ENCODE measurements at regions not wholly inside any gene's neighbourhood (a gene's known extent, or its start where the extent isn't known, plus 50 kb on each side); places are given as distances from the start of the nearest gene placed in this dataset.
"Not testable (repeated sequence)": the region's sequence is repeated elsewhere in the genome, so short reads cannot be mapped to it uniquely, and the experiment has no call there.

DNA sequence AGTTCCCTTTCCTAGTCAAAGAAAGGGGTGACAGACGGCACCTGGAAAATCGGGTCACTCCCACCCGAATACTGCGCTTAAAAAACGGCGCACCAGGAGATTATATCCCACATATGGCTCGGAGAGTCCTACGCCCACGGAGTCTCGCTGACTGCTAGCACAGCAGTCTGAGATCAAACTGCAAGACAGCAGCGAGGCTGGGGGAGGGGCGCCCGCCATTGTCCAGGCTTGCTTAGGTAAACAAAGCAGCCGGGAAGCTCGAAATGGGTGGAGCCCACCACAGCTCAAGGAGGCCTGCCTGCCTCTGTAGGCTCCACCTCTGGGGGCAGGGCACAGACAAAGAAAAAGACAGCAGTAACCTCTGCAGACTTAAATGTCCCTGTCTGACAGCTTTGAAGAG is 1844.7 kb upstream of the ACO1 start:
- CTCF ChIA-PET, POLR2A ChIA-PET: not testable (repeated sequence)

DNA sequence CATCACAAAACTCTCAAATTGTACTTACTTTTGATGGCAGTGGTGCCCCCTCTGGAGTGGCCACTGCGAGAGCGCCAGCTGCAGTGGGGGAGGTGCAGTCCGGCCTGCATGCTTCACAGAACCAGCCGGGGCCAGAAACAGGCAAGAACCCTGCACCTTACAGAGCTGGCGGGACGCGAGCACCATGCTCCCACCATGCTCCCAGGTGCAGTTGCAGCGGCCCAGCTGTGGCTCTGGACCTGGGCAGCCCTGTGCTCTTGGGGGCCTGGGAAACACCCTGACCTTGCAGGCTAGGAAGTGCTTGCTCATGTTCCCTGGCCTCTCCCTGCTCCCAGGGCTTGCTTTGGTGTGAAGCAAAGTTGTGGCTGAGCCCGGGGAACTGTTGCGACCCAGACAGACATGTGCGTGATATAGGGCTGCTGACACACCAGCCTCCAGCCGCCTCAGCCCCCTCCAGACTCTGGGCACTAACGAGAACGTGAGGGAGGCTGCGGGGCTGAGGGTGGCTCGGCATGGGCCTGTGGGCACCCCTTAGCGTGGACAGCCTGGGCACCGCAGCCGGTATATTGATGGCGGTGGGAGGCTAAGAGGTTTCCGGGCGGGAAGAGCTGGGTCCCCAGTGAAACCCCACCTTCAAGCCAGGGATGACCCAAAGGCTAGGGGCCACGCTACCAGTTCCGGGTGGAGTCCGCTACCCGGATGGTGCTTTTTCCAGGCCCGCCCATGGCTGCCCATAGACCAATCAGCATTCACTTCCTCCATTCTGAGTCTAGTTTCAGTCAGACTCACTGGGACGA is 1809.9 kb upstream of the ACO1 start:
- CTCF ChIA-PET: no interaction called here
- POLR2A ChIA-PET: no interaction called here

DNA sequence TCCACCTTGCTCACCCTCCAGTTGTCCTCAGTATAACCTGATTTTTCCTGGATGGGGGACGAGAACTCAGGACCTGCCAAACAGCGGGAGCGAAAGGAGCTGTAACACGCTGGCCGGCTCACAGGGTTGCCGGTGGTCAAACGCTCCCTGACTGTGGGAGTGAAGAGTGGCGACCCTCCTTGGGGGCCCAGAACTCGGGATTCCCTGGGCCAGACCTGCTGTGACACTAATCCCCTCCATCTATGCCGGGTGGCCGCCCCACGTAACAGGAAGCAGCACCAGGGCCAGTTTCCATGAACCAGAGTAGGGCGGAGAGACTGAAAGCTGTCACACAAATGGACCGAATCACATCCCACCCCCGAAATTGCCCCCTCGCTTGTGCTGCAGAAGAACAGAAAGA is 1809.2 kb upstream of the ACO1 start:
- CTCF ChIA-PET: no interaction called here
- POLR2A ChIA-PET: no interaction called here

DNA sequence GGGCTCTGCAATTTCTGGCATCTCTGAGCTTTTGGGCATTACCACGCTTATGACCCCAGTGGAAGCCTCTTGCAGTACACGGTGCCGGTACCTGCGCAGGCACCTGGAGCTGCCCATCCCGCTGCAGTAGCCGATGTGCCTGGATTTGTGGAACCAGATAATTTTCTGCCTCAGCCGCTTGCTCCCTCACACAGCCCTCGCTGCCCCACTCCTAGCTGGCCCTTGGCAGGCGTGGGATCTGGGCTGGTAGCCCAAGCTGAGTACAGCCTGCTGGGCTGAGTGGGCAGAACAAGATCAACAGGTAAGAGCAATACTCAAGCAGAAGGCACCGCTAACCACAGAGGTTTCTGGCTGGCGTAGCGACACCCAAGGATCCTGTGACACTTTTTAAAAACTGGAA is 1808.8 kb upstream of the ACO1 start:
- CTCF ChIA-PET: no interaction called here
- POLR2A ChIA-PET: no interaction called here

DNA sequence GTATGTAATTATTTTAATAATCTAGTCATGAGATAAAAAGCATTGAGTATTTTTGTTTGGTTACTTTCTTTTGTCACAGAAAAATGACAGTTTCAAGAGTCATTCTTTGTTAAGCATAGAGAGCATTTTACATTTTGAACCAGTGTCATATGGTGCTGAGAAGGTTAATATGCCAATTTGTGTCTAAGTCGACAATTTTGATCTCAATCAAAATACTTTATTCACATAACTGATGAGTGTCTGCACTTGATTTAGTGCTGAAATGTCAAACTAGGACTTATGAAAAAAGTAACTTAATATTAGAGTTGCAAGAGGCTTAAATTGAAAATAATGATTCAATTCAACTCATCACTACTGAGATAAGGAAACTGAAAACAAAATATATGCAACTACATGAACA is 1804.6 kb upstream of the ACO1 start:
- ChIA-PET POLR2A (no interaction called here), CTCF (no interaction called here)

DNA sequence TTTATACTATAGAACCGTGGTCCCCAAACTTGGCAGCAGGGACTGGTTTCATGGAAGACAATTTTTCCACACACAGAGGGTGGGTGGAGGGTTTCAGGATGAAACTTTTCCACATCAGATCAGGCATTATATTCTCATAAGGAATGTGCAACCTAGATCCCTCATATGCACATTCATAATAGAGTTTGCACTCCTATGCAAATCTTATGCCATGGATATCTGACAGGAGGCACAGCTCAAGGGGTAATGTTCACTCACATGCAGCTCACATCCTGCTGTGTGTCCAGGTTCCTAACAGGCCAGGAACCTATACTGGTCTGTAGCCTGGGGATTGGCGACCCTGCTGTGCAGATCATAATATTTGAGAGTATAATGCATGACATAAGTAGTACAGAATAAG is 1802.2 kb upstream of the ACO1 start:
- ChIA-PET CTCF (interaction anchor here (0.6 kb wide), 1 partner anchor 1519 kb away, joined by 4 read pairs; no protein-coding TSS in a partner anchor), POLR2A (no interaction called here)

DNA sequence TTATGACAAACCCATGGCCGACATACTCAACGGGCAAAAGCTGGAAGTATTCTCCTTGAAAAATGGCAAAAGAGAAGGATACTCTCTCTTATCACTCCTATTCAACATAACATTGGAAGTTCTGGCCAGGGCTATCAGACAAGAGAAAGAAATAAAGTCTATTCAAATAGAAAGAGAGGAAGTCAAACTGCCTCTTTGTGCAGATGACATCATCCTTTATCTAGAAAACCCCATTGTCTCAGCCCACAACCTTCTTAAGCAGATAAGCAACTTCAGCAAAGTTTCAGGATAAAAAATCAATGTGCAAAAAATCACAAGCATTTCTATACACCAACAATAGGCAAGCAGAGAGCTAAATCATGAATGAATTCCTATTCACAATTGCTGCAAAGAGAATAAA is 1799.9 kb upstream of the ACO1 start:
- CTCF ChIA-PET: no interaction called here
- POLR2A ChIA-PET: no interaction called here

DNA sequence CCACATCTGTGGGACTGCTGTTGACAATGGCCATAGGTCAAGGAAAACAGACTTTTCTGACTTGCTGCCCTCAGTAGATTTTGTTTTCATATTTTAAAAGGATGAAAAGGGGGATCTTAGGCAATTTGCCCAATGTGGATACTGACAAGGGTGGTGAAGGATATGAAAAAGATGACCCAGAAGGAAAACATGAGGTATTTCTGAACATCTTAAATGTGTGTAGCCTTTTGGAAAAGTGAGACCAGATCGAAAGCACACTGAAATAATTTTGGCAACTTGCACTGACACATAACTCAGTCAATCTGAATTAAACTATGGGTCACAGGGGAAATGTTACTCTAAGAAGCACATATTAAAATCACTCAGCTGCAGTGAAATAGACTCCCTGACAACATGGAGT is 1793.0 kb upstream of the ACO1 start:
- ChIA-PET CTCF (no interaction called here), POLR2A (no interaction called here)

DNA sequence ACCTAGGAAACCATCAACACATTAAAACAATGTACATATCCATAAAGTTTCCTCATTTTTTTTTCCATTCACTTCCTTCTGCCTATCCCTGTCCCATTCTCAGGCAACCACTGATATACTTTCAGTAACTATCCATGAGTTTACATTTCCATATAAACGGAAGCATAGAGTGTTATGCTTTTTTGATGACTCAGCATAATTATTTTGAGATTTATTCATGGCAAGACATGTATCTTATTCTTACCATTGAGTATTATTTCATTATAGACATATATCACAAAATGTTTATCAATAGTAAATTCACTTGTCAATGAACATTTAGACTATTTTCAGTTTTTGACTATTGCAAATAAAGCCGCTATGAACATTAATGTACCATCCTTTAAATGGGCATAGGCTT is 1786.8 kb upstream of the ACO1 start:
- ChIA-PET CTCF (no interaction called here), POLR2A (no interaction called here)

DNA sequence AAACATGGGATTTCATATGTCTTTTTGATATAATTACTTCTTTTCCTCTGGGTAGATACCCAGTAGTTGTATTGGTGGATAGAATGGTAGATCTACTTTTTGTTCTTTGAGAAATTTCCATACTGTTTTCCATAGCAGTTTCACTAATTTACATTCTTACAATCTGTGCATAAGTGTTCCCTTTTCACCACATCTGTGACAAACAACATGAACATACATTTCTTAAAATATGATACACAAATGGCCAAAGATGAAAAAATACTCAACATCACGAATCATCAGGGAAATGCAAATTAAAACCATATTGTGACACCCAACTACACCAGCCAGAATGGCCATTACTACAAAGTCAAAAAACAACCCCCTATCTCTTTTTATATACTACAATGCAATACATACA is 1778.5 kb upstream of the ACO1 start:
- POLR2A ChIA-PET: no interaction called here

DNA sequence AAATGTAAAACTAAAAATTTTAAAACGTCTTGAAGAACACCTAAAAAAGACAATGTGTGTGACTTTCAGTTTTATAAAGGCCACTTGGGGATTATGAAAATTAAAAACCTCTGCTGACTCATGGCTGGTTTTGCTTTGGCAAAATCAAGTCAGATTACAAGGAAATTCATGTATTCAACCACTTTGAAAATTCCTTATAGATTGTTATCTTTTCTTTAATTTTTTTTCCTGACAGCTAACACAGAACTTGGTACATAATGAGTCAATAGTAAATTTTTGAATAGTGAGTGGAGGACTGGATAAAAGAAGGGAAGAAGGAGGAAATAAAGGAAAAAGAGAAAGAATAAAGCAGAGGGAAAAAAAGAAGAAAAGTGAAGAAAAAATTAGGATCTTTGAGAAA is 1774.7 kb upstream of the ACO1 start:
- ChIA-PET POLR2A (no interaction called here), CTCF (no interaction called here)

More for the DNA sequence above, 1778.5 kb upstream of the ACO1 start:
- CTCF ChIA-PET: no interaction called here

DNA sequence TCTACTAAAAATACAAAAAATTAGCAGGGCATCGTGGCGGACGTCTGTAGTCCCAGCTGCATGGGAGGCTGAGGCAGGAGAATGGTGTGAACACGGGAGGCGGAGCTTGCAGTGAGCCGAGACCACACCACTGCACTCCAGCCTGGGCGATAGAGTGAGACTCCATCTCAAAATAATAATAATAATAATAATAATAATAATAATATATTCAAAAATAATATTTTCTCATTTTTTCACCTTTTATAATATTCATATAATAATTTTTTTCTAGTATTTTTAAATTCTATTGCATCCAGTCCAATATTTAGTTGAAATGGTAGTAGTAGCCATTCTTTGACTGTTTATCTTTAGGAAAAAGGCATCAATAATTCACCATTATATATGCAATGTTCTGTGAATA is 1767.7 kb upstream of the ACO1 start:
- CTCF ChIA-PET, POLR2A ChIA-PET: not testable (repeated sequence)

DNA sequence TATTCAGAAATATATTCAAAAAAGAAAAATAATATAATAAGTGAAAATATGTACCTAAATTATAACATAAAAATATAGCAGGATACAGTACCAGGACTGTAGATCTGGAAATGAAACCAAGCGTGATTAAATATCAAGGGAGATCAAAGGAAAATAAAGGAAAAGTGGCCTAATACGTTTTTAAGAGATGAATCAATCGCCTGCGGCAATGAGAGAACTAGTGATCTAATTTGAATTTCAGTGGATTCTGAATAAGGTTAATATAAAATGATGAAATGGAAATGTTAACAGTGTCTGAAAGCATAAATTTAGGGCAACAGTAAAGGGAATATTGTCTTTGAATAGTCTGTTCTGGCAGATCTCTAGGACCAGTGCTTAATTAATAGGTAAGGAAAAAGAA is 1761.9 kb upstream of the ACO1 start:
- POLR2A ChIA-PET: no interaction called here
- CTCF ChIA-PET: no interaction called here

DNA sequence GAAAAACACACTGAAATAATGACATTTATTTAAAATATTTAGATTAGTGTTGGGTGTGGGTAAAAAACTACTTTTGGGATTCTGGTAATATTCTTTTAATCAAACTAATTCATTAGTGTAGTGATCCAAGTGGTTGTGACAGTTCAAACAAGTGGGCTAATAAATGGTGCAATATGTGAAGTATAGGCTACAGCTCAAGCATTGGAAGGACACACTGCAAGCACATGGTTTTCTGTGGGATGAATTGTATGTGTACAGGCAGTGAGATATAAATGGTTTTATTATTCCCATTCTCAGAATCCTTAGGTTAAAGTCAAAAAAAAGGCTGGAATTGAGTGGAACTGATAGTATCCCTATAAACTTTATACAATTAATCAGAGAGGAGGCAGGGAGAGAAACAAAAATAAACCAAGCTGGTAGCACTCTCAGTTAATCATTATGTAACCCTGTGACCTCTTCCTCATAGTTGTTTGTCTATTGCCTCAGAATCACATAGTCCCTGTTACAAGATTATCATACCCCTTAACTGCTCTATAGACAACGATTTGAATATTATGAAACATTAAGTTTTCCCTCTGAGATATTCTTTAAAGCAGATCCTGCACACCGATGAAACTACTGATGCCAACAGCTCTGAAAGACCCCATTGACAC is 1755.4 kb upstream of the ACO1 start:
- ChIA-PET POLR2A (no interaction called here), CTCF (no interaction called here)

DNA sequence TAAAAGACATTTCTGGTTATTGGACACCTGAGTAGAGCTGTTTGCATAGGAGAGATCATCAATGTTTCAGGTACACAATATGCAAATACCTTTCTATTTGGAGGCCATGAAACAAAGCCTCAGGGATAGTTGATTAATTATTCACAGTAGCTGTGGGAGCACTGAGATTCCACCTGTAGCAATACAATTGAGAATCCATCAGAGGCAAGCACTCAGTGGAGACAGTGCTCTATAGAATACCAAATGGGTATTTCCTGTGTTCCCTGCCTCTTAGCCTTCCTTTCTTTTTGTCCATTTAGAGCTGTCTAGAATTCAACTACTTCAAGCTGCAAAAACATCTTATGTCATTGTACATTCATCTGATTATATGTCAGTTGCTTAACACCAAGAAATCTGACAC is 1754.0 kb upstream of the ACO1 start:
- CTCF ChIA-PET: no interaction called here
- POLR2A ChIA-PET: no interaction called here

DNA sequence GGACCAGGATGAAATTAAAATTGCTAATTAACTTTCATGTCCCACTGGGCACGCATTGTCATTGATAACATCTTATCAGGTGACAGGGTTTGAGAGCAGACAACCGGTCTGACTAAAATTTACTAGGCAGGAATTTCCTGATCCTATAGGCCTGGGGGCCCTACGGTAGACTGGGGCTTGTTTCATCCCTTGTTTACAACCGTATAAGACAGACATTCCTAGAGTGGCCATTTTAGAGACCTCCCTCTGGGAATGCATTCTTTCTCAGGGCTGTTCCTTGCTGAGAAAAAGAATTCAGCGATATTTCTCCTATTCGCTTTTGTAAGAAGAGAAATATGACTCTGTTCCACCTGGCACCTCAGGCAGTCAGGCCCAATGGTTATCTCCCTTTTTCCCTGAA is 1737.8 kb upstream of the ACO1 start:
- POLR2A ChIA-PET, CTCF ChIA-PET: not testable (repeated sequence)

DNA sequence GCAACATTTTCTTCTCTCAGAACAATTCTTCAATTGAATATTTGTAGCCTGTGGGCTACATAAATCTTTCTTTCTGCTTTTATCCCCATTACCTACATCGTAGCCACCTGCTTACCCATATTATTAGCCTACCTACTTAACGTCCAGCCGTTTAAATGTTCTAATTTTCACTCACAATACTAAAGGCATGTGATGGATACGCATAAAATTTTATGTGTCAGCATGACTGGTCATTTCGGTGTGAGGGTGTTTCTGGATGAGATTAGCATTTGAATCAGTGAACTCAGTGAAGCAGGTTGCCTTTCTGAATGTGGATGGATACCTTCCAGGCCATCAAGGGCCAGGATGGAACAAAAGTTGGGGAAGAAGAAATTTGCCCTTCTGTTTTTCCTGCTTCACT is 1722.5 kb upstream of the ACO1 start:
- POLR2A ChIA-PET: no interaction called here

DNA sequence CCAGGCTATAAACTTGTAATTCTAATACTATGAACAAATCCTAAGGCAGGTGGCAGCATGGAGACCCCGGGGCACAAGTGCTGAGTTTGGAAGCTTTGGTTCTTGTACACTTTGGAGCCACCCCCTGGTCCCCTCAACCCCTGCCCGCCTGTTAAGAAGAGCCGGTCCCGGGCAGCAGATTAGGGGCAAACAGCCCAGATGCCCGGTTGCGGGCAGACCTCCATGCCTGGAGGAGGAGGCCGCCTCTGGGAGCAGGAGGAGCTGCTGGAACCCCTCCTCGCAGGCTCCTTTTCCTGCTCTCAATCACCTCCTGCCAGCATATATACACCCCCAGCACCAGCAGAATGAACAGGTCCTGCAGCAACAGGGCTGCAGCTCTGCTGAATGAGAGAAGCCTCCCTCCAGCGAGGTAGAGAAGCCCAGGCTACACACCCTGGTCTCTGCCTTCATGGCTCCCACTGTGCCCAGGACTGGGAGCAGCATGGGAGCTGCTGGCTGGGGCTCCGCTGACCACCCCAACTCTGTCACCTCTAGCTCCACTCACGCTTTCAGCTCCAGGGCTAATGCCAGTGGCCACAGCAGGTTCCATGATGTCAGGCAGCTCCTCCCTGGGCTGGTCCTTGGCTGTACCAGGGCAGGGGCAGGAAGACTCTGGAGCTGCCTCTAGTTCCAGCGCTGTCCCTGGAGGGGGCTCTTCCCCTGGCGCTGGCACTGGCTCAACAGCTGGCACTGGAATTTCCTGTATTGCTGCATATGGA is 1713.5 kb upstream of the ACO1 start:
- CTCF ChIA-PET: no interaction called here
- POLR2A ChIA-PET: no interaction called here

More for the DNA sequence above, 1722.5 kb upstream of the ACO1 start:
- CTCF ChIA-PET: no interaction called here

DNA sequence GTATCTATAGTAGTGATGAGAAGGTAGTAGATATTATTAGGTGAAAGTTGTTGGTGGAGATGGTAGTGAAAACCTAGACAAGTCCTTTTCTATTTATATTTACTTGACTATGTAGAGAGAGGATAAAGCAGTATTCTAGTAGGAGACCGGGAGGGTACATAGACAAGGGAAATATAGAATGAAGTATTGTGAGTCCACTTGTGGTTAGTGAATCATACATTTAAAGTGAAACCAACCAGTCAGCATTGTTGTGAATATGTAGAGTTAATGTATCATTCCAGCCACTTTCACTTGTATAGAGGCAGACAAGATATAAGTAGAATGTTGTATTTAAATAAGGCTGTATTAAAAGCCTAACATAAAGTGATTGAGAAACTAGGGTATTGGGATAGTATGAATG is 1711.3 kb upstream of the ACO1 start:
- ChIA-PET POLR2A (no interaction called here), CTCF (no interaction called here)

DNA sequence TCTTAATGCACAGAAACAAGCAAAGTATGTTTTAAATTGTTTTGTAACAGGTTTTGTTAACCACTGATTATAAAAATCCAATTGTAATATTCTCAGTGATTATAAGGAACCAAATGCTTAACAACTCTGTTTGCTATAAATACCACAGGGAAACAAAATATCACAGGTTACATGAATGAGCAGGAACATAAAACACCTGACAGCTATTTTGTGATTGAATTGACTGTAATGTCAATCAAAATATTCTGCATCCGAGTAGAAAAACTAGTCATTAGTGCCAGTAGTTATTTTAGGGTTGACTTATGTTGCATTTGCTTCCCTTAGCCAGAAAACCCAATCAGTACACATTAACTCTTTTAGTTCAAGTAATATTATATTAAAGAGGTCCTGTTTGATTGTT is 1707.8 kb upstream of the ACO1 start:
- ChIA-PET CTCF (no interaction called here), POLR2A (no interaction called here)

DNA sequence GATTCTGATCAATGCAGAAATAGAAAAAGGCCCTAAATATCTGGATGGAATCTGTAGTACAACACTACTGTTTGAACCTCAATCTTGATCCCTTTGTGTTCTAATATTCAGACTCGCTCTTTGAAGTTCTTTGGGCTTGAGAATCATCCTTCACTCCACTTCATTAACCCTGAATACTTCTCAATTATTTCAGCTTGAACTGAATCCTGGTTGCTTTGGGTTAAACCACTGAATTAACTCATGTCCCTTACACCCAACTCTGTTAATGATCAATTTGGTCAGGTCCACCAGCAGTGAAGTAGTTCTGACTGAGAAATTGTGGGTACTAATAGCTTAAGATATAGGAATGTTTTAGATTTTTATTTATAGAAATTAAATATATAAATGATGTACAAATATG is 1707.2 kb upstream of the ACO1 start:
- CTCF ChIA-PET: no interaction called here
- POLR2A ChIA-PET: no interaction called here

DNA sequence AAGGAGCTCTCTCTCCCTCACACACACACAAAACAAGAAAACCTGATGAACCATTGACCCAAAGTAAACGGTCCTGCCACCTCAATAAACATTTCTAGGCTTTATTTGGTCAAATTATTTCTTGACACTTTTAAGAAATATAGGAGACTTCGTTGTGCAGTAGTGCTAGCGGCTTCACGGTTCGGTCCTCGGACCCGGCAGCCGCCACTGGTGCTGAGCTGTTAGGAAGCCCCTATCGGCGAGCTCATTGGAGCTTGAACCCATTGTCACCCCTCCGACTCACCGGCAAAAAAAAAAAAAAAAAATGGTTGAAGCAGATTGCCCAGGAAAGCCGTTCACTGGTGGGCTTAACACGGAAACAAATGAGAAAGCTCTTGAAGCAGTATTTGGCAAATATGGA is 1695.6 kb upstream of the ACO1 start:
- POLR2A ChIA-PET: no interaction called here
- CTCF ChIA-PET: no interaction called here
